ENCODE measurements at regions not wholly inside any gene's neighbourhood (a gene's known extent, or its start where the extent isn't known, plus 50 kb on each side); places are given as distances from the start of the nearest gene placed in this dataset.

DNA sequence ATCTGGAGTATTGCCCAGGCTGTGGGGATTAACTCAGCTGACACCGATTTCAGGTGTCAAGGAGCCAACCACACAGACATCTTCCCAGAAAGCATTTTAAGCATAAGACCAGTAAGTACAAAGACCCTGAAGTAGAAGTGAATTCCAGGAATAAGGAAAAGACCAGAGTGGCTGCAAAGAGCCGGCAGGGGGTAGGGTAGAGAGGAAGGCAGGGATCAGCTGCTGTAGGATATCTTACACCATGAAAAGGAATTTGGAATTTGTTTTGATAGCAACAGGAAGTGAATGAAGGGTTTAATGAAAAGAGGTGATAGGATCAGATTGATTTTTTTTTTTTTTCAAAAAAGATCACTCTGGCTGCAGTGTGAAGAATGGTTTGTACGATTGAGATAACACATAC is 113.6 kb upstream of the PPARGC1A start:
- Mint-ChIP-seq H3K4me3 (no peak overlapping the region), H3K9me3 (no peaks in the 10 kb centered on the region), H3K4me1 (peaks cover 22% of the 10 kb centered on the region), H3K36me3 (no peaks in the 10 kb centered on the region), H3K27ac (no peak overlapping the region), H3K27me3 (ENCODE audit: insufficient read depth, low read depth) (peaks cover 2% of the 10 kb centered on the region)
- peak; percentile 26 for DNase-seq (ENCODE audit: low spot score)
- peaks cover 5% of the 10 kb centered on the region for H3F3A ChIP-seq (ENCODE audit: low read depth)
- H3K4me1 ChIP-seq = peaks cover 47% of the 10 kb centered on the region
- no peaks in the 10 kb centered on the region for H3K36me3 ChIP-seq
- H4K20me1 ChIP-seq (ENCODE audit: low read depth) = no peaks in the 10 kb centered on the region
- no peak overlapping the region for H3K9ac ChIP-seq
- no peak overlapping the region for H3K4me3 ChIP-seq
- H2AFZ ChIP-seq (replicated peaks) = no peak overlapping the region
- peak overlapping the region; percentile 14 for H3K4me2 ChIP-seq
- H3K79me2 ChIP-seq (ENCODE audit: low read depth) = no peaks in the 10 kb centered on the region
- no peak for TF ChIP-seq EZH2phosphoT487 (IDR thresholded peaks at IDR 0.05)
- TF ChIP-seq EZH2 (IDR thresholded peaks at IDR 0.05) = no peak
- TF ChIP-seq, protein P1, sequence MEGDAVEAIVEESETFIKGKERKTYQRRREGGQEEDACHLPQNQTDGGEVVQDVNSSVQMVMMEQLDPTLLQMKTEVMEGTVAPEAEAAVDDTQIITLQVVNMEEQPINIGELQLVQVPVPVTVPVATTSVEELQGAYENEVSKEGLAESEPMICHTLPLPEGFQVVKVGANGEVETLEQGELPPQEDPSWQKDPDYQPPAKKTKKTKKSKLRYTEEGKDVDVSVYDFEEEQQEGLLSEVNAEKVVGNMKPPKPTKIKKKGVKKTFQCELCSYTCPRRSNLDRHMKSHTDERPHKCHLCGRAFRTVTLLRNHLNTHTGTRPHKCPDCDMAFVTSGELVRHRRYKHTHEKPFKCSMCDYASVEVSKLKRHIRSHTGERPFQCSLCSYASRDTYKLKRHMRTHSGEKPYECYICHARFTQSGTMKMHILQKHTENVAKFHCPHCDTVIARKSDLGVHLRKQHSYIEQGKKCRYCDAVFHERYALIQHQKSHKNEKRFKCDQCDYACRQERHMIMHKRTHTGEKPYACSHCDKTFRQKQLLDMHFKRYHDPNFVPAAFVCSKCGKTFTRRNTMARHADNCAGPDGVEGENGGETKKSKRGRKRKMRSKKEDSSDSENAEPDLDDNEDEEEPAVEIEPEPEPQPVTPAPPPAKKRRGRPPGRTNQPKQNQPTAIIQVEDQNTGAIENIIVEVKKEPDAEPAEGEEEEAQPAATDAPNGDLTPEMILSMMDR (IDR thresholded peaks at IDR 0.05) = no peak
- no peaks in the 10 kb centered on the region for H3K27me3 ChIP-seq
- no peaks in the 10 kb centered on the region for H3K9me3 ChIP-seq (ENCODE audit: low read depth)
- no peak overlapping the region for H3K27ac ChIP-seq

- H3K36me3 Mint-ChIP-seq = no peaks in the 10 kb centered on the region
- H3K9ac ChIP-seq = no peak overlapping the region
- TF ChIP-seq EZH2 (IDR thresholded peaks at IDR 0.05) = no peak
- TF ChIP-seq, protein P1 (IDR thresholded peaks at IDR 0.05) = no peak
- no peak for TF ChIP-seq EZH2phosphoT487 (IDR thresholded peaks at IDR 0.05)
- H3K27ac ChIP-seq = no peak overlapping the region
- H3K36me3 ChIP-seq = no peaks in the 10 kb centered on the region
- H3K9me3 ChIP-seq (ENCODE audit: low read depth) = no peaks in the 10 kb centered on the region
- no peak overlapping the region for H3K4me3 ChIP-seq
- no peaks in the 10 kb centered on the region for H4K20me1 ChIP-seq (ENCODE audit: low read depth)
- no peak for DNase-seq (ENCODE audit: low spot score)
- H3K27me3 ChIP-seq = no peaks in the 10 kb centered on the region
- no peak overlapping the region for H3K4me3 Mint-ChIP-seq
- H3K27me3 Mint-ChIP-seq (ENCODE audit: insufficient read depth, low read depth) = peaks cover 2% of the 10 kb centered on the region
- peak overlapping the region; percentile 4 for H3K4me2 ChIP-seq
- no peaks in the 10 kb centered on the region for H3K9me3 Mint-ChIP-seq
- no peak overlapping the region for H2AFZ ChIP-seq (replicated peaks)
- peaks cover 47% of the 10 kb centered on the region for H3K4me1 ChIP-seq
- no peak overlapping the region for H3K27ac Mint-ChIP-seq
- H3F3A ChIP-seq (ENCODE audit: low read depth) = peaks cover 5% of the 10 kb centered on the region
- H3K4me1 Mint-ChIP-seq = peaks cover 13% of the 10 kb centered on the region
- no peaks in the 10 kb centered on the region for H3K79me2 ChIP-seq (ENCODE audit: low read depth)
Measured at GRCh38 chr4:24002330-24002966, 112.6 kb upstream of the PPARGC1A start.

DNA sequence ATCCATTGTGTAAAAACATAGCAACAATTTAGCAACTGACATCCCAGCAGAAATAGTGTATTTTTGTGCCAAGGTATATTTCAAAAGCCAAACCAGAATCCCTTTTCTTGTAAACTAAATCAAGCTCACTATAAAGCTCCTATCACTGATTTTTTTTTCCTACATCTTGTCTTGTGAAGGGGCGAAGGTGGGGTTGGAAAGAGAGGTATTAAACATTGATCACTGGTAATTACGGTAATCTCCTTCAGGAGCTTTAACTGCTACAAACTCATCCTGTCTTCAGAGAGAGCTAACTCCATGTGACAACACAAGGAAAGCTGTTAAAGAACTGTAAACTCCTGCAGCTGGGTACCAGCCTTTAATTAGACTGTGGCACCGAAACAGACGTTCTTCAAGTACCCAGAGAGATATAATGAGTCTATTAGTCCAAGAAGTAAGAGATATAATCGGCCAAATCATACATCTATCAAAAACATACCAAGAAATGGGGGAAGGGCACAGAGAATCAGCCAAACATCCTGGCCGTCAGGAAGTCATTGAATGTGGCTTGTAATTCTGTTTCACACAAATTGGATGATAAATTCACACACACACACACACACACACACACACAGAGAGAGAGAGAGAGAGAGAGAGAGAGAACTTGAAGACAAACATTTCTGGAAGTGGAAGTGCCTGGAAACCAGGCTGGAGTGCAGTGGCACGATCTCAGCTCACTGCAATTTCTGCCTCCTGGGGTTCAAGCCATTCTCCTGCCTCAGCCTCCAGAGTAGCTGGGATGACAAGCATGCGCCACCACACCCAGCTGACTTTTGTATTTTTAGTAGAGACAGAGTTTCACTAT is 111.9 kb upstream of the PPARGC1A start:
- Histone ChIP-seq H3K27ac (no peak overlapping the region), H3K4me1 (peaks cover 47% of the 10 kb centered on the region), H3F3A (ENCODE audit: low read depth) (peaks cover 5% of the 10 kb centered on the region), H2AFZ (replicated peaks) (peak overlapping the region; percentile 7), H3K9me3 (ENCODE audit: low read depth) (no peaks in the 10 kb centered on the region), H3K4me2 (peak overlapping the region; percentile 4), H3K79me2 (ENCODE audit: low read depth) (no peaks in the 10 kb centered on the region), H3K9ac (no peak overlapping the region), H3K27me3 (no peaks in the 10 kb centered on the region), H3K36me3 (no peaks in the 10 kb centered on the region), H3K4me3 (no peak overlapping the region), H4K20me1 (ENCODE audit: low read depth) (no peaks in the 10 kb centered on the region)
- Mint-ChIP-seq H3K4me1 (peaks cover 10% of the 10 kb centered on the region), H3K36me3 (no peaks in the 10 kb centered on the region), H3K27ac (no peak overlapping the region), H3K9me3 (no peaks in the 10 kb centered on the region), H3K27me3 (ENCODE audit: insufficient read depth, low read depth) (peaks cover 2% of the 10 kb centered on the region), H3K4me3 (no peak overlapping the region)
- DNase-seq (ENCODE audit: low spot score) = no peak
- TF ChIP-seq, protein P1 (IDR thresholded peaks at IDR 0.05) = no peak
- TF ChIP-seq EZH2 (IDR thresholded peaks at IDR 0.05) (no peak), EZH2phosphoT487 (IDR thresholded peaks at IDR 0.05) (no peak)

All from neural progenitor cell (in vitro differentiated cells).